ENCODE measurements at regions not wholly inside any gene's neighbourhood (a gene's known extent, or its start where the extent isn't known, plus 50 kb on each side); places are given as distances from the start of the nearest gene placed in this dataset.
"Not testable (repeated sequence)": the region's sequence is repeated elsewhere in the genome, so short reads cannot be mapped to it uniquely, and the experiment has no call there.

DNA sequence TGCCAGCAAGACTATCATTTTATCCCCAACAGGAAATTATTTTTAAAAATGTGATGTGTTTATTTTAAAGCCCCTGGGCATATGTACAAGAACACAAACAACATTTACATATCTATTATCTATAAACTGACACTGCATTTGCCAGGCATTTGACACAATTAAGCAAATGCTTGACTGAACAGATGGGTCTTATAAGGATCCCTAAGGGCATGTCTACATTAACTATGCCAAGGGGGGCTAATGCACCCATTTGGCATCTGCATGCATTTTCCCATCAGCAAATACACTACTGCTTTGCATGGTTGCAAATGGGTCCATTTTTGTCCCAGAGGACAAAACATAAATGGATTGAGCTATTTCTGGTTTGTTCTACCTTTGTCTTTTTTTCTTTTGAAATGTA, 884.8 kb upstream of the B3GALT2 start:
- DNase-seq (ENCODE audit: low read depth in 2 of 2), result no peak

DNA sequence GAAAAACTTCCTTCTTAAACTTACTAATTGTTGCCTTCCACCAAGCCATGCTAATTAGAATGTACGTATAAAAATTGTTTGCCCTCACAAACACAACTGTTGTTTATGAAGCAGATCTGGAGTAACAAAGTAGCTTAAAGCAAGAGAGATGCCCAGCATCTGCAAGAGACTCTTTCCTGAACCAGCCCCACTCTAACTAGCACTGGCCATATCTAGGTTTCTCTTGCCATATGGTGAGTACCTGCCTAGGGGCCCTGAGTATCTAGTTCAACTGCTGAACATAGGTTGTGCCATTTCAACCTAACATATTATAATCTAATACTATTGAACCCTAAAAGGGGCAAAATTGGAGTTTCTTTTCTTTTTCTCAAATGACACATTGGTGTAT, 883.4 kb upstream of the B3GALT2 start:
- DNase-seq (ENCODE audit: low read depth in 2 of 2), result no peak

DNA sequence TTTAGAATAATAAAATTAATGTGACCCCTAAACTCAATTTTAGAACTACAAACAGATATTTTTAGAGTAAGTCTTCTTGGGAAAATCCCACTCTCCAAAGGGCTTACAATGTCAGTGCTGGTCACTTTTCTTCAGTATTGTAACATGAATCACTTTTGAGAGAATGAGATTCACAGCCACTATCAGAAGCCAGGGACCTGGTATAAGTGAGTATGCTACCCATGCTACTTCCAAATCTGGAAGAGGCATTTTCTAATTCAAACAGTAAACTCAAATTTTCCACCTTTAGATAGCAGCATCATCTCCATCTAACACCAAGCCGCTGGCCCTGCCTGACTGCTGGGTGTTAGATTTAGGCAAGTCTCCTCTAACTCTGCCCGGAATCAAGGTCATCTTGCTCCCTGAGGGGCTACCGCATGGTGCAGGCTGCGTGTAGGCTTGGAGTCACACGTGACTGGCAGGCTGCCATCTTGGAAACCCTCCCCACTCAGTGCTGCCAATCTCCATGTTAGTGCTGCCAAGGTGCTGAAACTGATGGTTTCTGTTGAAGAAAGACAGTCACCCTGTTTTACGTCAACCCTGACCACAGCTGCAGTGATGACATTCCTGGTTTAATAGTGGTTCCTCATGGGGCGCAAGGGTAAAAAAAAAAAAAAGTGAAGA, 882.9 kb upstream of the B3GALT2 start:
- DNase-seq (ENCODE audit: low read depth in 2 of 2), result no peak

DNA sequence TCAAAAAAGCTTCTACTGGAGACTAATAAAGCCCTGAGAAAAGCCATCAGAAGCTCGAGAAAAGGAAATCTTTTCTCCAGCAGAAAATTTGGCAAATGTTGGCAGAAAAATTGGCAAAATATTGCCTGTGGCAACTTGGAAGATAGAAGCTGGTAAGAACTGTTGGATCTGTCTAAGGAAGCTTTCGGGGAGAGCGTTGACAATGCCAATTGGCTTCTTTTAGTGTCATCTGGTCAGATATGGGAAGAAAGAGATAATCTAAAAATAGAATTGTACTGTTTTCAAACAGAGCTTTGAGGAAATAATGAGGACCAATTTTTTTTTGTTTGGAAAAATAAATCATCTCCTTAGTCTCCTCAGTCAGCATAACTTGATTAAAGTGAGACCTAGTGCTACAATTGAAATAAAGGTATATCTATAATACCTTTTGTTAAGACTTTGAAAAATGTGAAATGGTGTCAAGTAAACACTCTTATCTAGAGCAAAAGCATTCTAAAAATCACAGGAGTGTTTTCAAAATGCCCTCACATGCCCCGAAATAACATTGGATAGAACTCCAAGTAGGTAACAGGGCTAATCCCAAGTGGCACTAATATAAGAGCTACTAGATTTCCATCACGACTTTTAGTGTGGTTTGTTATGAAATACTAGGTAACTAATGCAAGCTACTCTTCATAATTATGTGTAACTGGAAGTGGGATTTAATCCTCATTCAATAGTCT, 882.2 kb upstream of the B3GALT2 start:
- DNase-seq (ENCODE audit: low read depth in 2 of 2), result no peak

DNA sequence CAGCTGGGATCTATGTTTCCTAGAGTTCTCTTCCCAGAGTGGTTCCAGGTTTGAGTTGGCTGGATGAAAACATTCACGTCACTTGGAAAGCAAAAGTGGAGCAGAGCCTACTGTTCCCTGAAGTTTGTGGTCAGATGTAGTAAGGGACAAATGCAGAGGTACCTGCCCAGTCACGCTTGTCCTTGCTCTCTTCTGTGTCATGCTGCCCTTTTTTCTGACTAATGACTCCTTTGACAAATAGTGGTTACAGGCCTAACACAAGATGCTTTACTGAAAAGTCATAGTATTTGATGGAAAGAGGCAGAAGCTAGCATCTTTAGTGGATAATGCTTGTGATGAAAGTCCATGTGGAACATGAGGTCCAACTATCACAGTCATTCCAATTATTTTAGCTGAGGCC, 881.4 kb upstream of the B3GALT2 start:
- DNase-seq (ENCODE audit: low read depth in 2 of 2), result no peak

DNA sequence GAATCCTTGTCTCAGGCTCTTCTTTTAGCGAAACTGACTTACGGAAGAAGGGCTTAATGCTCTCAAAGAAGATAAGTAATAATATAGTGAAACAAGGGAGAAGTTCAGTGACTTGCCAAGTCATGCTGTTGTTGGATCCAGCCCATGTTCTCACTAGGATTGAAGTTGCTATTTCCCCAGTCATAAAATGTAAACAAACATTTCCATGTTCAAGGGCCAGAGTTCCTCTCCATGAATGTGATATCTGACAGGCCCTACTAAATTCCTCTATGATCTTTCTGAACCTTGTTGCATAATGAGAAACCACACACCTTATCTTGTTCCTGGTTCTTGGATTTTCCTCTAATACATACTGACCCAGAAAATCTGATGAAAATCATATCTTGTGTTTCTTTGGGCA, 876.5 kb upstream of the B3GALT2 start:
- no peak for DNase-seq (ENCODE audit: low read depth in 2 of 2)

DNA sequence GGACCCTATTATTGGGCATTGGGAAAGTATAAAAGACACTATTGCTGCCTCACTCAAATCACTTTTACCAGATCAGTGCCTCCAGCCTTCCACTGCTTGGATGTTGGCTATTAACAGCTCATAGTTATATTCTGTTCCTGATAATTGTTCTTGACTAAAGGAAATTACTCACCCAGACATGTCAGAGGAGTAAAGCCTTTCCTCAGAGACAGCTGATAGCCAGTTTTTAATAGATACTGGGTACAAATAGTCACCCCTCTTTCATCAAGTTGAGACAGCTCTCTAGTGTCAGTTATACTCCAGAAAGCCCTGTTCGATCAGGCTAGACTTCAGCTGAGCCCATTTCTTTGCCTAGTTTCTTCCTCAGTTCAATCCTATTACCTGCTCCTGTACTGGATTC, 876.1 kb upstream of the B3GALT2 start:
- no peak for DNase-seq (ENCODE audit: low read depth in 2 of 2)

DNA sequence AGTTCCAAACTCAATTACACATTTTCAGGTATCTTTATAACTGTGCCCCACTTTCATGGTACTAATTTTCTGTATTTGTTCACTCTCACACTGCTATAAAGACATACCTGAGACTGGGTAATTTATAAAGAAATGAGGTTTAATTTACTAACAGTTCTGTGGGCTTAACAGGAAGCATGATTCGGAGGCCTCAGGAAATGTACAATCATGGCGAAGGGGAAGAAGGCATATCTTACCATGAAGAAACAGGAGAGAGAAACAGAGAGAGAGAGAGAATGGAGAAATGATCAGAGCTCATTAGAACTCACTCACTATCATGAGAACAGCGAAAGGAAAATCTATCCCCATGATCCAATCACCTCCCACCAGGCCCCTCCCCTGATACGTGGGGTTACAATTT, 874.1 kb upstream of the B3GALT2 start:
- DNase-seq (ENCODE audit: low read depth in 2 of 2), result no peak

DNA sequence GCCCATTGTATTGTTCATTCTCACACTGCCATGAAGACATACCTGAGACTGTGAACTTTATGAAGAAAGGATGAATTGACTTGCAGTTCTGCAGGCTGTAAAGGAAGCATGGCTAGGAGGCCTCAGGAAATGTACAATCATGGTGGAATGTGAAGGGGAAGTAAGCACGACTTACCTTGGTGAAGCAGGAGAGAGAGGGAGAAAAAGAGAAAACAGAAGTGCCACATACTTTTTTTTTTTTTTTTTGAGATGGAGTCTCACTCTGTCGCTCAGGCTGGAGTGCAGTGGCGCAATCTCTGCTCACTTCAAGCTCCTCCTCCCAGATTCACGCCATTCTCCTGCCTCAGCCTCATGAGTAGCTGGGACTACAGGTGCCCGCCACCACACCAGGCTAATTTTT, 871.9 kb upstream of the B3GALT2 start:
- DNase-seq (ENCODE audit: low read depth in 2 of 2), result not testable (repeated sequence)

DNA sequence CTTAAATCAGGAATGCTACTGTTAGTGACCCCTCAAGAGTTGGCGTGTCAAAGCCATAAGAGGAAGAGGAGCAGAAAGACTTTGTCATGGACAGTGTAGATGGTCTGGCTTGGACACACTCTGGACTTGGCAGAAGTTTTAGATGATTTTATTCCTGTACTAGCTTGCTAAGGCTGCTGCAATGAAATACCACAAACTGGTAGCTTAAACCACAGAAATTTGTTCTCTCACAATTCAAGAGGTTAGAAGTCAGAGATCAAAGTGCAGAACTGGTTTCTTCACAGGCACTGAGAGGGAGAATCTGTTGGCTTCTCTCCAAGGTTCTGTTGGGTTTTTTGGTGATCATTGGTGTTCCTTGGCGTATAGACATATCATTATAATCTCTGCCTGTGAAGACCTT, 869.8 kb upstream of the B3GALT2 start:
- no peak for DNase-seq (ENCODE audit: low read depth in 2 of 2)

DNA sequence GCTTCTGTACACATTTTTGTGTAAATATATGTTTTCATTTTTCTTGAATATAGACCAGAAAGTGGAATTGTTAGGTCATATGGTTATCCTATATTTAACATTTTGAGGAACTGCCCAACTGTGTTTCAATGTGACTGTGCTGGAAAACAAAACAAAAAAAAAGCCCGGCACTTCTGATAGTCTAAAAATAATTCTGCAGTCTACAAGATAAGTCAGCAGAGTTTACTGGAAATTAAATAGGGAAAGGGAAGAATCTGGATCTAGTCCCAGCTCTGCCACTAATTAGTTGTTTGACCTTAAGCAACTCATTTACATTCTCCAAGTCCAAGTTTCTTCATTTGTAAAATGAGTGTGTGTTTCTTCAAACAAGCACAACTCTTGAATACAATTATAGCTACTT, 869.1 kb upstream of the B3GALT2 start:
- DNase-seq (ENCODE audit: low read depth in 2 of 2), result no peak

DNA sequence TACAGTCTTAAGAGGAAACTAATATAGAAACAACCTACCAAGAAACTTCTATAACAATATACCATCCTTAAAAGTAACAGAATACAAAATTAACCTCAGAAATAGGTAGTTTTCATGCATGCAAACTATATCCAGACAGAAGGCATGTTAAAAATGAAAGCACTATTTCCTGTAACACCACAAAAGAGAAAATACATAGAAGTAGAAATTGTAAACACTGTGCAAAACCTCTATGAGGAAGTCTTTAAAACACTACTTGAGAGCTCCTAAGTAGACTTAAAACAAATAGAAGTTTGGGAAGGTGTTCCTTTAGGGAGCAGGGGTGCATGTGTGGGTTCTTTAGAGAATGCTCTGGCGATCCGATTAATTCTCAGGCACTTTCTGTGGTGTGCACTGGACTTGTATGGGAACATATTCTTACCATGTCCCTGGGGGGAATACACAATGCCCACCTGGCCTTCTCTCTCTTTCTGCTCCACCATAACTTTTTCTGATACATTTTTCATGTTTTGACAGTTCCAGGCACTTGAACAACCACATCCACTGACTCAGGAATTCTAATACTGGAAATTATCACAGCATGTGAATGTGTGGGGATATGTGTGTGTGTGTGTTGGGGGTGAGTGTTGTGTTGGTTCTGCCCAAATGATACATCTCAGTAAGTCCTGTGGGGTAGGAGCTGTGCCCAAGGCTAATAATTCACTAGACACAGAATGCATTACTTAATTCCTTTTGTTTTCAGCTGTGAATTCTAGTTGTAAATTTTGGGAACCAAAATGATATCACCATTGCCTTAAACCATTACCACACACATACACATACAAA, 866.3 kb upstream of the B3GALT2 start:
- DNase-seq (ENCODE audit: low read depth in 2 of 2), result no peak

DNA sequence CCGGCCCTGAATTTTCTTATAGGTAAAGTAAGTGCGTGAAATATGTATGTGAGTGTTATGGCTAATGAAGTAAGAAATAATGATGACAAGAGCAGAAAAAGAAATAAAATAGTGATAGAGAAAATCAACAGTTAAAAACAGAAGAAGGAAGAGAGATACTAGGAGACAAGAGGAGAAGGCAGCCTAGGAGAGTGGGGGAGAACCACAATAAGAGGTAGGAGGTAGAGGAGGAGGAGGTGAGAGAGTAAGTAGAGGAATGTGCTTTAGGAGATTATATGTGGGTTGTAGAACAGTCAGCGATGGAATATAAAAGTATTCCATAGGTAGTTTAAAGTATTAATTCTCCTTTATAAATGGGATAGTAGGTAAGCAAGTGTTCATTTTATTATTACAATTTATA, 861.5 kb upstream of the B3GALT2 start:
- DNase-seq (ENCODE audit: low read depth in 2 of 2), result no peak

DNA sequence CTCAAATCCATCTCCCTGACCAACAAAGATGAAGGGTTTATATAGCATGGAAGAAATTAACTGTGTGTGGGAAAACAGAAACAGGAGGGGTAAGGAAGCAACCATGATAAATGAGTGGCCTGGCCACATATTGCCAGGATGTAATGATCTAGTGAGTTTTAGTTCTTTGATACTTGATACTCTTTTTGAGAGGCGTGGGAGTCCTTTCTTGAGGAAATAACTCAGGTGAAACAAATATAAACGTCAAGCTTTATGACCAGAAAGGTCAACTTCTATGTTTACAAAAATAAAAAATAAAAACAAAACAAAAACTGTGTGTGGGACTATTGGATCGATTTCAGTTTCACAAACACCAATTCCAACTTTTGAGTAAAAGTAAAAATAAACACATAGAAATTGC, 860.8 kb upstream of the B3GALT2 start:
- DNase-seq (ENCODE audit: low read depth in 2 of 2), result no peak

DNA sequence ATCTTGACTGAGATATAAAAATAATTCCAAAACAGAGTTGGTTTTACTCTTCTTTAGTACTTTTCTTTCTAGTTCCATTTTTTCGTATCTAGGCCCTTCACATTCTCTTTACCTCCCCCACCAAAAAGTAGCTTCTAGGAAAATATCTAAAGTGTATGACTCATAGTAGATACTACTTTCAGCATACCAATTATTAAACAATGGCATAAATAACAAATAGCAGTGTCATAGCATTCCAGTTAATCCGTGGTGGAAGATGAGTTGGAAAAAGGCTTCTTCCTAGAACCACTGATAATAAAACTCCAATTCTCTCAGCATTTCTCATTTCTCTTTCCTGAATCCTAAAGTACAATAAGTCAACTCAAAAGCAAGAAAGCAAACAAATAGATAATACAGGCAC, 859.0 kb upstream of the B3GALT2 start:
- DNase-seq (ENCODE audit: low read depth in 2 of 2), result no peak

DNA sequence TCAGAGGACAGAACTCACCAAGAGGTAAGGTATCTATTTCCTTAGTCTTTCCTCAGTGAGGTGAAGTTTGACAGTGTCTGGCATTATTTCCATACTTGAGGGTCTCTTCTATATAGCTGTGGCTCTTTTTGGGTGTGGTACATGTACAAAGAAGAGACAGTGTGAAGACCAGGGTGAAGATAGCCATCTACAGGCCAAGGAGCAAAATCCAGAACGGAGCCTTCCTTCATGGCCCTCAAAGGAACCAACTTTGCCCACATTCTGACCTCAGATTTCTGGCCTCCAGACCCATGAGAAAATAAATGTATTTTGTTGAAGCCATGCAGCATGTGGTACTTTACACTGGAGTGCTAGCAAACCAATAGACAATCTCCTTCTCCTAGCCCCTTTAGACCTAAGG, 858.5 kb upstream of the B3GALT2 start:
- DNase-seq (ENCODE audit: low read depth in 2 of 2), result no peak

DNA sequence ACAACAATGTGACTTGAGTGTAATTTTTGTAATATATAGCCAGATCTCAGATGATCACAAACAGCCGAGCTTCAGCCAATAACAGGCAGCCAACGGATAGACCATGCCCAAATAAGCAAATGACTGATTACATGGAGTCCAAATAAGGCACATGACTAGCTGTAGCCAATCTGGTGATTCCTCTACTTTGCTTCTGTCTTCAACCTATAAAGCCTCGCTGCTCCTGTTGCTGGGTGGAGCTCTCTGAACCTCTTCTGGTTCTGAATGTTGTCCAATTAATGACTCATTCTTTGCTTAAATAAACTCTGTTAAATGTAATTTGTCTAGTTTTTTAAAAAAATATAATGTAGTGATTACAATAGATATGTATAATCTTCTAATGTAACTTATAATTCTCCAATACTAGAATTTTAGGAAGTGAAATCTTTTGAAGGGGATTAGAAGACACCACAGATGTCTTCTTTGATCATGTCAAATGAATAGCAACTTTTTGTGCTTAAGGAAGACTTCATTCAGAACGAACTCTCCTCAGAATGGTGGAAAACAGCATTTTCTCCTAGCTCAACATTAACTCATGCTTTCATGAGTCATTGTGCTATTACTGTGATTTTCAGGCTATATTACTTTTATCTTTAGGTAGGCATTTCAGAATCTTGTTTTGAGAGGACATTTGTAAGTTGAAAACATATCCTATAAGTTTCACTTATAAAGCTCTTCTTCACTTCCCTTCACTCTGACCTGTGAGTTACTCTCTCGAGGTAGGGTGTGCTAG, 857.8 kb upstream of the B3GALT2 start:
- no peak for DNase-seq (ENCODE audit: low read depth in 2 of 2)

DNA sequence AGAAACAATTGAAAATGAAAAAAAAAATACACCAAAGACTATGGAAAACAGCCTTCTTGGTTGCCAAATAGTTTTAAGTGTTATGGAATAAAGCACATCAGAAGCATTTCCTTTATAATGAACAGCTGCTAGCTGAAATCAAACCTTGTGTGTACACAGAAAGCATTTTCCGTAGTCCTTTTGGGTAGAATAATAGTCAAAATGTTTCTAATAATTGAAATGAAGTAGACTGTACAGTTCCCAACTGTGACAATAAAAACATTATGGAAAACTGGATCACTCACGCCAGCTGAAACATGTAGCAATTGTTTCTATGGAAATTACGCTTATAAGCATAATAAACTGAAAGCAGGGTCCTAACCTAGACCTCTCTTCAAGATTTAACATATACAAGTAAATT, 856.3 kb upstream of the B3GALT2 start:
- no peak for DNase-seq (ENCODE audit: low read depth in 2 of 2)

DNA sequence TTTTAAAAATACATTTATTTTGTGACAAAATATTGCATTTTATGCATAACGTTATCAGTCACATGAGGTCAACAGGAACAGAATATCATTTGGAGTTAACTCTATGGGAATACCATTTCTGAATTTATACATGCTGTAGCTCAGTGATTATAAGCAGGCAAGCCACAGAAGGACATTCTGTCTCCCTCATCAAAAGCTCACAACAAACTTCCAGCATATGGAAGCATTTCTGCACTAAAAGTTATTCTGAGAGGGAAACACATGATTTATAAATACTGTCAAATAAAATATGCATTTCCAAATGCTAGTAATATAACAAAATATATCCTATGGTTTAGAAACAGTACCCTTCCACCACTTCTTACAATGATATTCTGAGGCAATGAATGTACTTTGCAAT, 854.1 kb upstream of the B3GALT2 start:
- DNase-seq (ENCODE audit: low read depth in 2 of 2), result no peak

DNA sequence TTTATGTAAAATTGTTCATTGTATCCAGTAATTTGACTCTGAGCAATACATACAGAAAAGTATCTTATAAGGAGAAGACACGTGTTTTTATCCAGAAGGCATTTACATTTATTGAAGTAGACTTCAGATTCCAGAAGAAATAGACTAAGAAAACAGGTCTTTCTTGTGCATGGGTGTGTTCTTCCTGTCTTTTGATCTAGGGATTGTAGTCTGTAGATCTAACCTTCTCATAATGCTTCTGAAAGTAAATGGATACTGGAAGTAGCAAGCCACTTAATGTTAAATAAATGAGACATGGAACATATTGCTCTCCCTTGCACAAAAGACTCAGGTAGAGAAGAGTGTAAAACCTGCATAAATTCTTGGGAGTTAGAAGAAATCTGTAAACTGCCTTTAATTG, 853.2 kb upstream of the B3GALT2 start:
- DNase-seq (ENCODE audit: low read depth in 2 of 2), result no peak

DNA sequence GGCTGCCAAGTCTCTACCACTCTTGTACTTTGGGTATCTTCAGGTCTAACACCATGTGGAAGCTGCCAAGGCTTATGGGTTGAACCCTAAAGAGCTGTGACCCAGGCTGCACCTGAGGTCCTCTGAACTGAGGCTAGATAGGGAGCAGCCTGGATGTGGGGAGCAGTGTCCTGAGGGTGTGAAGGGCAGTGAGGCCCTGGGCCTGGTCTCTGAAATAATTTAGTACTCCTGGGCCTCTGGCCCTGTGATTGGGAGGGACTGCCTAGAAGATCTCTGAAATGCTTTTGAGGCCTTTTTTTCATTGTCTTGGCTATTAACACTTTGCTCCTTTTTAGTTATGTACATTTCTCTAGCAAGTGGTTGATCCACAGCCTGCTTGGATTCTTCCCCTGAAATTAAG, 847.2 kb upstream of the B3GALT2 start:
- no peak for DNase-seq (ENCODE audit: low read depth in 2 of 2)

DNA sequence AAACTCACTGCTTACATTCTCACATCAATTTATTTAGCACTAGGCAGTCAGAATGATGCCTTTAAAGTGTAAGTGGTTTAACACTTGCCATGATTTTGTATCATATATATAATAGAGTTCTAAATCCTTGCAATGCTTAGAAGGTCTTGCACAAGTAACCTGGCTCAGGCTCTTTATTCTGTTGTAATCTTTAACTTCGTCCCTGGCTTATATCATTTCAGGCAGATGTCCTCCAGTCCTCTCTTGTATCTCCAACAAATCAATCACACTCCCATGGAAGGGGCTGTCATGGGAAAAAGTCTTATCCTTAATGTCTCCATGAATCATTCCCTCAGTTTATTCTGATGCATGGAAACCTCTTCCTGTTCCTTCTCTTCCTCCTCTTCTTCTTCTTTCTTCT, 841.6 kb upstream of the B3GALT2 start:
- DNase-seq (ENCODE audit: low read depth in 2 of 2), result no peak
